COLO829 (cell line): ENCODE measurements at regions not wholly inside any gene's neighbourhood (a gene's known extent, or its start where the extent isn't known, plus 50 kb on each side); places are given as distances from the start of the nearest gene placed in this dataset.
A peak's percentile ranks its signal among the peaks of the same experiment; 100 is the strongest.

Experiments used
- DNase-seq: peaks from one replicate; pipeline ENCODE4 v3.0.0; 2012; ENCODE audit warnings: low spot score

DNA sequence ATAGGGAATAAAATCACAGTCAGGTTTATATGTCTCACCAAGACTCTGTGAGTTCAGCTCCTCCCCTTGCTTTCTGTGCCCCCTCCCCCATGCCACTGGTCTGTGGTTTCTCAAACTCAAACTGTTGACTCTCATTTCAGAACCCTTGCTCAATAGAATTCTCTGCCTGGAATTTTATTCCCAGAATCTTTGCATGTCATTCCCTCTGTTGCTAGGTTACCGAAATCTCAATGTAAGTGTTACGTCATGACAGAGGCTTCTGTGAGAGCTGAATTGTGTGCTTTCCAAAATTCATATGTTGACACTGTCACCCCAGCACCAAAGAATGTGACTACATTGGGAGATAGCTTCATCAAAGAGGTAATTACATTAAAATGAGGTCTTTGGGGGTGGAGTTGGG, 1938.8 kb downstream of the TP53TG3F start:
- DNase-seq = no peak

GRCh38 chr16:35399133-35399532, 1939.7 kb downstream of the TP53TG3F start:
- no peak for DNase-seq

DNA sequence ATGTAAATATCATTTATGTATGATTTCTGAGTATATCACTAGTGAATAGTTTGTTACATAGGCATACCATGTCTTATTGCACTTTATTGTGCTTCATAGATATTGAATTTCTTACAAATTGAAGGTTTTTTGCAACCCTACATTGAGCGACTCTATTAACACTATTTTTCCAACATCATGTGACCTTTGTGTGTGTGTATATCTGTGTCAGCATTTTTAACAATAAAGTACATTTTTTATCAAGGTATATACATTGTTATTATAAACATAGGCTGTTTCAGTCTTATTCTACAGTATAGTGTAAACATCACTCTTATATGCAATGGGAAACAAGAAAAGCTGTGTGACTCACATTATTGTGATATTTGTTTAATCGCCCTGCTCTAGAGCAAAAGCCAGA, 1944.9 kb downstream of the TP53TG3F start:
- DNase-seq = no peak

DNA sequence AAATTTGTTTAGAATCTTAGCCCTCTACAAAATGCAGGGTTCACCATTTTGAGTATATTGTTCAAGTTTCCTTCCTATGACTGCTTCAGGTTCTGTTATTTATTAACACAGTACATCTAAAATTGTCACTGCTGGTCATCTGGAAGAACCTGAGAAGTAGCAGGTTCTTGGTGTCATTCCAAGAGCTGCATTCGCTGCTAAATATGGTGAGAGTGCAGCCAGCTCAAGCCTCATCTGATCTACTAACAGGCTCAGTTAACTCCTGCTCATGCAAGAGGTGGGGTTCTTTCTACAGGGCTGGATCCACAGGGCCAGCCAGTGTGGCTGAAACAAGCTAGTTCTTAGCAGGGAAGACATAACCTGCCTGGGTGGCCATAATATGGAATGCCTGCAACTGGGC, 1946.1 kb downstream of the TP53TG3F start:
- DNase-seq = no peak

DNA sequence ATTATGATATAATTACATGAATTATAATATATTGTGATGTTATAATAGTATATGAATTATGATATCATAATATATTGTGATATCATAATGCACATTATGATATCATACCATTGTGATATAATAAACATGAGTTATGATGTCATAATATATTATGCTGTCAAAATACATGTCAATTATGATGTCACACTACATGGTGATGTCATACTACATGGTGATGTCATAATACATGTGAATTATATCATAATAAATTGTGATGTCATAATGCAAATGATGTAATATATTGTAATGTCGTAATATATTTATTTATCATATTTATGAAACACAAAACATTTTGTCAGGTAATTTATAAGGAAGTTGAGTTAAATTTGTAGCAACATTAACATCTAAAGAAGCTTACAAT, 1950.1 kb downstream of the TP53TG3F start:
- no peak for DNase-seq

- no peak for DNase-seq
Observed at GRCh38 chr16:35410438-35410837, 1951.0 kb downstream of the TP53TG3F start.

DNA sequence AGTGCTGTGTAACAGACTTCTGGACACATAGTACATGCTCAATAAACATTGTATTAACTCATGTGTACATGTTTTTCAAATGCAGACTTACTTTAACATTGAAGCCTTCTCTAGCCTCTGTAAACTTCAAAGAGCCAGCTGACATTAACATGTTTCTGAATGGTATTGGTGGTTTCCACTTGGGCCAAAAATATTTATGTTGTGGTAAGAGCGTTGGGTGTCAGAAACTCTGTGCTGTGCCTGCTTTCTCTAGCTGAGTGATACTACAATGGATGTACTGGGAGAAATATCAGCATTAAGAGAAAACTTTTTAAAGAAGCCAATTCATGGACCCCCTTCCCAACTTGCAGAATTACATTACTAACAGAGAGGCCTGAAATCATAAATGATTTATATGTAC, 1951.7 kb downstream of the TP53TG3F start:
- no peak for DNase-seq

GRCh38 chr16:35414139-35414538, 1954.7 kb downstream of the TP53TG3F start:
- no peak for DNase-seq

DNA sequence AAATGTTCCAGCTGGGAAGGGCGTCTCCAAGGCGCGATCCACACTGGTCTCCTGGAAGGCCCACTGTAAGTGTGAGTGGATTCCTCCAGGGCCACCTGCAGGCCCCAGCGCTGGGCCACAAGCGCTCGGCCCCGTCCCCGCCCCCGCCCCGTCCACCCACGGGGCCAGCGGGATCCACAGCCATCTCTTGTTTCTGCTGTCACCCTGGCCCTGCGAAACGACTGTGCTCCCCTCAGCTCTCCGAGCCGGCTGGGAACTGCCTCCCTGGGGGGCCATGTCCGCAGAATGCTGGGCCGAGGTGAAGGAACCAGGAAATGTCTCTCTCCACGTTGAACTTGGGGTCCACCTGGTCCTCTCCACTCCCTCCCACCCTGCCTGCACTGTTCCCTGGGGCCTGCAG, 1955.2 kb downstream of the TP53TG3F start:
- no peak for DNase-seq

DNA sequence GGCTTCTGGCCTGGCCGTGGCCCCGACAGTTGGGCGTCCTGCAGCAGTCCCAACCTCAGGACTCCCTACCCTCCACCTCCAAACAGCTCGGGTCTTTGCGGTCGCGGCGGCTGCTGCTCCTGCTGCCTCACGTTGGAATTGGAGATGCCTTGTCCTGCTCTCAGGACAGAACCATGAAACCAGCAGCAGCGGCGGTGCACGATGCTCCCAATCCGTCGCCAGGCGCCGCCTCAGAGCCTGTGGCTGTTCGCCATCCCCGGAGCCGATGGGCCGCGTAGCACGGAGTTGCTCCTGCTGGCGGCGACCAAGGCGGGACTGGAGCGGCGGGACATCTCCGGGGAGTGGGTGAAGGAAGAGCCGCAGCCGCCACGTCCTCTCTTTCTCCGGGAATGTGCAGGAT, 1965.9 kb downstream of the TP53TG3F start:
- DNase-seq = no peak

DNA sequence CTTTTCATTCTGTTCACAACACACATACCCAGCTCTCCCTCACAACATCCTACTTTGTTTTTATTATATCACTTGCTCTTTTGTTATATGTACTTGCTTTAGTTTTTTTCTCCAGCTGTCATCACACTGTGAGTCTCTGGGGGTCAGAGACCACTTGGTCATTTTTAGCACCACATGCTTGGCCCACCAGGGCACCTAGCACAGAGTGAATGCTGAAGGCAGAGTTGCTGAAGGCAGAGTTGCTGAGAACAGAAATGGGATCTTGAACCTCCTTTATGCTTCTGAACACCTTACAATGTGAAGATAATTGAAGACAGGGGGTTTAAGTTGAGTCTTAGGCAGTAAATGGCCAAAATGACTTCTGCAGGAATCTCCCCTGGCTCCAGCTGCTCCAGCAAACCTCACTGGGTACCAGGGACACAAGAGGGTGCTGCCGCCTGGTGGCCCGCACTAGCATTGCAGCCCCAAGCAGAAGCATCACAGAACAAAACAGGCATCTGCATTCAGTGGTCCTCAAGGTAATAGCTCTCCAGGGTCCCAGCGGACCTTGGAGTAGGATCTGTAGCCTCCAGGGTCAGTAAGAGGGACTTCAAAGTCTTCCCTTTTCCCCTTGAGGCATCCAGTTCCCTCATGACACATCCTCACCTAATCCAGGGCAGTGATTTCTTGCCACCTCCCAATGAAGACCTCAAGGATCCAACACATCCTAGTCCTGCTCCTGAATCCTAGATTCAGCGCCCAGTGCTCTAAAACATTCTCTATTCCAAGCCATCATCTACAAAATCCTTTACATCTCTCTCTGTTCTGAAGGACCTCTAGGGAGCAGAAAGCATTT, 1972.6 kb downstream of the TP53TG3F start:
- peak; percentile 8 for DNase-seq

- no peak for DNase-seq
Observed at GRCh38 chr16:35440875-35441274, 1981.5 kb downstream of the TP53TG3F start.

DNA sequence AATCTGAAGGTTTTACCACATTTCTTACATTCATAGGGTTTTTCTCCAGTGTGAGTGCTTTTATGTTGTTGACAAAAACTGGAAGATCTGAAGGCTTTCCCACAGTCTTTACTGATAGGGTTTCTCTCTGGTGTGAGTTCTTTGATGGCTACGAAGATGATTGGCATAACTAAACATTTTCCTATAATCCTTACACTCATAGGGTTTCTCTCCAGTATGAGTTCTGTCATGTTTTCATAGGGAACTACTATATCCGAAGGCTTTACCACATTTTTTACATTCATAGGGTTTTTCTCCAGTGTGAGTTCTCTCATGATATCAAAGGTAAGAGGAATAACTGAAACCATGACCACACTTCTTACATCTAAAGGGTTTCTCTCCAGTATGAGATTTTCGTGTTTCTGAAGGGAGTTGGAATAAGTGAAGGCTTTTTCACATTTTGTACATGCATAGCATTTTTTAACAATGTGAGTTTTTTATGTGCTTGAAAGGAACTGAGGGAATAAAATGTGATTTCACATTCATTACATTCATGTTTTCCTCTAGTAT, 1987.7 kb downstream of the TP53TG3F start:
- no peak for DNase-seq

DNA sequence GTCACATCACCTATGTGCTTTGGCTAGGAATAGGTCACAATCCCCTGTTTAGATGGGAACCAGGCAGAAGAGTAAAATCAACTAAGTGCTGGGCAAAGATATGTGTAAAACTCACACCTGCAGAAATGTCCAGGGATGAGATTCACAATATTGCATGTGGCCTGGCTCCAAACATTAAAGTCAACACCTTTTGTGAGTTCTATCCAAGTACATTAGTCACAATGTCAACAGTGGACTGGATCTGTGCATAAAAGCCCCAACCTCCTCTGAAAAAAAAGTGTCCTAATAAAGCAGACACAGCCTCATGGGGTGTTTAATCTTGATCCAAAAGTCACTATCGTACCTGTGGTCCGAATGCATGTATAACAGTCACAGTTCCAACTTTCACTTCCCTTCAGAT, 1990.3 kb downstream of the TP53TG3F start:
- DNase-seq = no peak

- DNase-seq = no peak
Observed at GRCh38 chr16:35450648-35451047, 1991.2 kb downstream of the TP53TG3F start.

DNA sequence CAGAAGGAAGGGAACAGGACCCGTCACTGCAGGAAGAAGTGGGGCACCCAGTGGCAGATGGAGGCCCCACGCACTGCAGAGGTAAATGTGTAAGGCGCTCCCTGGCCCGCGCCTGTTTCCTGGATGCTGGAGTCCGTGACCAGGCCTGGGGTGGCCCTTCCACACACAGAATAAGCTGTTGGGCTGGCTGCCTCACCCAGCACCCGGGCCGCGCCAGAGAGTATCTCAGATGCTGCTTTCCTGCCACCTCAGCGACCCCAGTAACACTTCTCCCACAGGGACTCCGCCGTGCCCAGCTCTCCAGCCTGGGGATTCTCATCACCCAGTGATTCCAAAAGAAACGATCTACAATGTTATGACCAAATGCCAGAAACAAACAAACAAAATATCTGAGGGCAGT, 1993.1 kb downstream of the TP53TG3F start:
- DNase-seq = no peak

- DNase-seq = peak; percentile 44
Observed at GRCh38 chr16:35463358-35463757, 2003.9 kb downstream of the TP53TG3F start.

- no peak for DNase-seq
Observed at GRCh38 chr16:35480361-35480760, 2020.9 kb downstream of the TP53TG3F start.

GRCh38 chr16:35480988-35481387, 2021.6 kb downstream of the TP53TG3F start:
- no peak for DNase-seq

GRCh38 chr16:35485915-35486314, 2026.5 kb downstream of the TP53TG3F start:
- DNase-seq = no peak

GRCh38 chr16:35492225-35492624, 2032.8 kb downstream of the TP53TG3F start:
- DNase-seq = no peak

GRCh38 chr16:35497399-35497798, 2038.0 kb downstream of the TP53TG3F start:
- DNase-seq = no peak

DNA sequence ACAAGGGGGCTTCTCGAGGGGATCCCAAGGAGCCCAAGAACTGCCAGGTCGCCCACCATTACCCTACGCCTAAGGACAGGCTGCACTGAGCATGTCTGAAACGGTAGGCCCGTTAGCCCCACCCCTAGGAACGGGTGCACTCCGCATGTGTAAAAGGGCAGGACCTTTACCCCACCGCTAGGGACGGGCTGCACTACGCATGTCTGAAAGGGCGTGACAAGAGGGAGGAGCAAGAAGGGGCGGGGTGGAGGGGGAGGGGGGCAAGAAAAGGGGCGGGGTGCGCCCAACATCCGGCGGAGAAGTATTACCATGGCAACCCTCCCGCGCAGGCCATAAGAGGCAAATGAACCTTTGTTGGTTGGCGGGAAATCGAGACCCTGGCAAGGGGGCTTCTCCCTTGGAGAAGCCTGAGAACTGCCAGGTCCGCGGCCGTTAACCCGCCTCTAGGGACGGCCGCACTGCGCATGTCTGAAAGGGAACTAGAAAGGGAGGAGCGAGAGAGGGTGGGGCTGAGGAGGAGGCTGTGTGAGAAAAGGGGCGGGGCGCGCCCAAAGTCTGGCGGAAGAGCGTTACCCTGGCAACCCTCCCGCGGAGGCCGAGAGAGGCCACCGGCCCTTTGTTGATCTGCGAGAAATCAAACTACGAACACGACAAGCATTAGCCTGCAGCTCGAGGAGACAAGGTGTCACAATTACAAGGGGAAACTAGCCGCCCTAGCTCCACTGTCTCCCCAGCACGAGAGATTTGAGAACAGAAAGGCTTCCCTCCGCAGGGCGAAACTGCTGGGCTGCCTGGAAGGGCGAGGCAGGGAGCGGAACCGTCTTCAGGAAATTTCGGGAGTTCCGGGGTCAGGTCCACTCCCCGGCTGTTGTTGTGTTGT, 2046.8 kb downstream of the TP53TG3F start:
- no peak for DNase-seq
